MCF 10A (cell line): ENCODE measurements at regions not wholly inside any gene's neighbourhood (a gene's known extent, or its start where the extent isn't known, plus 50 kb on each side); places are given as distances from the start of the nearest gene placed in this dataset.
"Not testable (repeated sequence)": the region's sequence is repeated elsewhere in the genome, so short reads cannot be mapped to it uniquely, and the experiment has no call there.

ENCODE experiments used
- BruUV-seq: library from RNA; stranded (reverse); fragments of 400-500 nt; replicated peaks from 2 replicates; lab custom pipeline; 2021; lab: Mats Ljungman, UMichigan
- CTCF ChIA-PET: fragments of 300-600 bp; sonication (Branson Sonifier 250); formaldehyde crosslinking; extraction: SDS; loops from one replicate; lab custom pipeline; 2021; ENCODE audit warnings: antibody characterized with exemption, inconsistent platforms; lab: Yijun Ruan, JAX
- POLR2A ChIA-PET: fragments of 300-600, 350-650 bp; sonication (Branson Sonifier 250); formaldehyde crosslinking; extraction: SDS; loops from one replicate; lab custom pipeline; 2020; ENCODE audit warnings: antibody characterized with exemption, inconsistent platforms; lab: Yijun Ruan, JAX
- DNase-seq: peaks from one replicate; pipeline ENCODE4 v3.0.0-alpha.2; 2018; ENCODE audit not compliant: unreplicated experiment
- H3K27ac Mint-ChIP-seq: one replicate; pipeline ENCODE4 v1.8.0; 2022; ENCODE audit warnings: mild to moderate bottlenecking, low read depth, mixed read lengths; ENCODE audit not compliant: unreplicated experiment
- H3K27me3 Mint-ChIP-seq: one replicate; pipeline ENCODE4 v1.8.0; 2022; ENCODE audit warnings: mixed read lengths; ENCODE audit not compliant: insufficient read depth, unreplicated experiment
- H3K36me3 Mint-ChIP-seq: one replicate; pipeline ENCODE4 v1.8.0; 2022; ENCODE audit warnings: mild to moderate bottlenecking, moderate library complexity, mixed read lengths; ENCODE audit not compliant: insufficient read depth, unreplicated experiment
- H3K4me1 Mint-ChIP-seq: one replicate; pipeline ENCODE4 v1.8.0; 2022; ENCODE audit warnings: mixed read lengths; ENCODE audit not compliant: insufficient read depth, unreplicated experiment
- H3K4me3 Mint-ChIP-seq: one replicate; pipeline ENCODE4 v1.8.0; 2022; ENCODE audit warnings: mild to moderate bottlenecking, moderate library complexity, mixed read lengths; ENCODE audit not compliant: unreplicated experiment
- H3K9me3 Mint-ChIP-seq: one replicate; pipeline ENCODE4 v1.8.0; 2022; ENCODE audit warnings: mixed read lengths; ENCODE audit not compliant: unreplicated experiment
- intact Hi-C: fragments of 100-400 bp; cut with micrococcal nuclease; formaldehyde crosslinking; loops from 2 replicates; pipeline ENCODE4 v1.14.1; 2022
- TF ChIP-seq, protein P1 (sequence below): fragments of 200-600 bp; IDR thresholded peaks from one replicate; pipeline ENCODE4 v1.8.0; 2022; ENCODE audit warnings: antibody characterized with exemption, mild to moderate bottlenecking; ENCODE audit not compliant: unreplicated experiment

DNA sequence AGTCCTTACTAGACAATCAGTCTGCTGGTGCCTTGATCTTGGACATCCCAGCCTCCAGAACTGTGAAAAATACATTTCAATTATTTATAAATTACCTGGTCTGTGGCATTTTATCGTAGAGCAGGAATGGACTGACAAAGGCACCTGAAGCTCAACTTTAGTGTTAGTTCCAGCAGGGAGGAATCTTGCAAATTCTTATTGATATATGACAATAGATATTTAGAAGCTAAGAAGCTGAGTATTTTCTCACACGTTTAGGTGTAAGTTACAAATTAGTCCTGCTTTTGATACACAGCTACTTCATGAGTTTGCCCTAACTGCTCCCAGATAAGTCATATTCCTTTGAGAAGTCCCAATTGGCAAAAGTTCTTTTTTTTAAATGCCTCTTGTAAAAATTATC, 138.0 kb upstream of the ZNF217 start:
- Mint-ChIP-seq H3K27me3 (no peaks in the 10 kb centered on the region), H3K36me3 (no peaks in the 10 kb centered on the region), H3K27ac (no peak overlapping the region), H3K4me3 (no peak overlapping the region), H3K4me1 (peaks cover 24% of the 10 kb centered on the region), H3K9me3 (no peaks in the 10 kb centered on the region)
- ChIA-PET POLR2A (interaction anchor here (0.6 to 1.4 kb wide), 5 partner anchors 20 to 160 kb away, joined by 3 to 12 read pairs (median 4); no protein-coding TSS in a partner anchor), CTCF (interaction anchor here (0.6 to 0.9 kb wide), 4 partner anchors 8 to 1816 kb away, joined by 3 to 5 read pairs (median 4); no protein-coding TSS in a partner anchor)
- TF ChIP-seq, protein P1, sequence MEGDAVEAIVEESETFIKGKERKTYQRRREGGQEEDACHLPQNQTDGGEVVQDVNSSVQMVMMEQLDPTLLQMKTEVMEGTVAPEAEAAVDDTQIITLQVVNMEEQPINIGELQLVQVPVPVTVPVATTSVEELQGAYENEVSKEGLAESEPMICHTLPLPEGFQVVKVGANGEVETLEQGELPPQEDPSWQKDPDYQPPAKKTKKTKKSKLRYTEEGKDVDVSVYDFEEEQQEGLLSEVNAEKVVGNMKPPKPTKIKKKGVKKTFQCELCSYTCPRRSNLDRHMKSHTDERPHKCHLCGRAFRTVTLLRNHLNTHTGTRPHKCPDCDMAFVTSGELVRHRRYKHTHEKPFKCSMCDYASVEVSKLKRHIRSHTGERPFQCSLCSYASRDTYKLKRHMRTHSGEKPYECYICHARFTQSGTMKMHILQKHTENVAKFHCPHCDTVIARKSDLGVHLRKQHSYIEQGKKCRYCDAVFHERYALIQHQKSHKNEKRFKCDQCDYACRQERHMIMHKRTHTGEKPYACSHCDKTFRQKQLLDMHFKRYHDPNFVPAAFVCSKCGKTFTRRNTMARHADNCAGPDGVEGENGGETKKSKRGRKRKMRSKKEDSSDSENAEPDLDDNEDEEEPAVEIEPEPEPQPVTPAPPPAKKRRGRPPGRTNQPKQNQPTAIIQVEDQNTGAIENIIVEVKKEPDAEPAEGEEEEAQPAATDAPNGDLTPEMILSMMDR: no peak
- no peak for DNase-seq
- no TSS peak for BruUV-seq
- intact Hi-C loops: no loop called here

DNA sequence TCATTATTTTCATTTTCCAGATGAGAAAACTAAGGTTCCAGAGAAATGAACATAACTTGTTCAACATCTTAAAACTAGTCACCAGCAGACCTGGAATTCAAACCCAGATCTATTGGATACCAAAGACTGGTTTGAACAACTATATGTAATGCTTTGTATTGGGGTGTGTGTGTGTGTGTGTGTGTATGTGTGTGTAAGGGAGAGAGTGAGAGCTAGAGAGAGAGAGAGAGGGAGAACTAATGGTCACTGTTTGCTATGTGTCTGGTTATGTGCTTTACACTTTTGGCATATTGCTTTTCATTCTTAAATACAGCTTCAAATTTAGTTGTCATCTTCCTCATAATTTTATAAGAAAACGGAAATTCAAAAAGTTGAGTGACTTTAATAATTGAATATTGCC, 134.7 kb upstream of the ZNF217 start:
- TF ChIP-seq, protein P1: no peak
- DNase-seq: no peak
- Mint-ChIP-seq H3K27ac (no peak overlapping the region), H3K4me3 (no peak overlapping the region), H3K36me3 (no peaks in the 10 kb centered on the region), H3K9me3 (no peaks in the 10 kb centered on the region), H3K4me1 (no peaks in the 10 kb centered on the region), H3K27me3 (no peaks in the 10 kb centered on the region)
- ChIA-PET POLR2A (no interaction called here), CTCF (interaction anchor here (0.6 kb wide), 1 partner anchor 1472 kb away, joined by 3 read pairs; no protein-coding TSS in a partner anchor)
- BruUV-seq: no TSS peak
- intact Hi-C loops: no loop called here

DNA sequence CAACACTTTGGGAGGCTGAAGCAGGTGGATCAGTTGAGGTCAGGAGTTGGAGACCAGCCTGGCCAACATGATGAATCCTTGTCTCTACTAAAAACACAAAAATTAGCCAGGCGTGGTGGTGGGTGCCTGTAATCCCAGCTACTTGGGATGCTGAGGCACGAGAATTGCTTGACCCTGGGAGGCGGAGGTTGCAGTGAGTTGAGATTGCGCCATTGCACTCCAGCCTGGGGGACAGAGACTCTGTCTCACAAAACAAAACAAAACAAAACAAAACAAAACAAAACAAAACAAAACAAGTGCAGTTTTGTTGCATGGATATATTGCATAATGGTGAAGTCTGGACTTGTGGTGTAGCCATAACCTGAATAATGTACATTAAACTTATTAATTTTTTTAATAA, 133.6 kb upstream of the ZNF217 start:
- DNase-seq, H3K27ac Mint-ChIP-seq, H3K4me3 Mint-ChIP-seq, POLR2A ChIA-PET, H3K27me3 Mint-ChIP-seq, intact Hi-C loops, H3K9me3 Mint-ChIP-seq, H3K4me1 Mint-ChIP-seq, H3K36me3 Mint-ChIP-seq, BruUV-seq: not testable (repeated sequence)
- CTCF ChIA-PET: interaction anchor here (0.6 kb wide), 2 partner anchors 132 to 189 kb away, joined by 3 read pairs; no protein-coding TSS in a partner anchor

DNA sequence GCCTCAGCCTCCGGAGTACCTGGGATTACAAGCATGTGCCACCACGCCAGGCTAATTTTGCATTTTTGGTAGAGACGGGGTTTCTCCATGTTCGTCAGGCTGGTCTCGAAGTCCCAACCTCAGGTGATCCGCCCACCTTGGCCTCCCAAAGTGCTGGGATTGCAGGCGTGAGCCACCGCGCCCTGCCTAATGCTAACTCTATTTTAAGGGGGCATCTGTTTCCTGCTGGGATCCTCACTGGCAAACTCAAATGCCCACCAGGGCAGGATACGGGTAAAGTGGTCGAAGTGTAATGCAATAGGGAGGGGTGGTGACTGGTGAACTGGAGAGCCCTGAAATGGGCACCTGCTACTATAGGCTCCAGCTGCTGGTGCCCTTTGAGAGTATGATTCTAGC, 131.9 kb upstream of the ZNF217 start:
- Mint-ChIP-seq H3K9me3 (no peaks in the 10 kb centered on the region), H3K27ac (no peak overlapping the region), H3K4me1 (peaks cover 8% of the 10 kb centered on the region), H3K4me3 (no peak overlapping the region), H3K36me3 (no peaks in the 10 kb centered on the region), H3K27me3 (no peaks in the 10 kb centered on the region)
- no TSS peak for BruUV-seq
- no peak for DNase-seq
- ChIA-PET POLR2A (no interaction called here), CTCF (interaction anchor here (0.6 to 0.9 kb wide), 2 partner anchors 12 to 177 kb away, joined by 3 read pairs; no protein-coding TSS in a partner anchor)
- TF ChIP-seq, protein P1: no peak
- intact Hi-C loops: no loop called here
